ENCODE measurements at regions not wholly inside any gene's neighbourhood (a gene's known extent, or its start where the extent isn't known, plus 50 kb on each side); places are given as distances from the start of the nearest gene placed in this dataset.

GRCh38 chr4:107148904-107149303, 112.8 kb upstream of the DKK2 start:
- no peaks in the 10 kb centered on the region for H4K20me1 ChIP-seq (replicated peaks; ENCODE audit: control insufficient read depth, extremely low read depth, insufficient read depth, low read length)
- no peak overlapping the region for H3K9ac ChIP-seq (replicated peaks; ENCODE audit: extremely low read depth, insufficient read depth, low read length)
- H3K4me2 ChIP-seq (ENCODE audit: insufficient read depth, low read length), result no peak overlapping the region
- no peaks in the 10 kb centered on the region for H3K36me3 ChIP-seq (ENCODE audit: control insufficient read depth in 2 of 2, extremely low read depth in 1 of 2, insufficient read depth in 2 of 2, low read length in 2 of 2)
- no peaks in the 10 kb centered on the region for H3K79me2 ChIP-seq (ENCODE audit: control insufficient read depth, insufficient read depth, low read length)
- BruUV-seq (replicated peaks), result no TSS peak
- no peak overlapping the region for H3K4me3 ChIP-seq (replicated peaks in 1 of 3; ENCODE audit: insufficient read depth in 1 of 3, low read depth in 1 of 3, low read length in 3 of 3)
- dilution Hi-C loops (cut with MboI; ENCODE audit: extremely low pct_ligation_motif_present, low sequenced_read_pairs) (no loop called here), intact Hi-C loops (cut with micrococcal nuclease) (no loop called here)
- no peak for TF ChIP-seq POLR2A (IDR thresholded peaks at IDR 0.05; ENCODE audit: low read depth, low read length)
- TF ChIP-seq, protein P1, sequence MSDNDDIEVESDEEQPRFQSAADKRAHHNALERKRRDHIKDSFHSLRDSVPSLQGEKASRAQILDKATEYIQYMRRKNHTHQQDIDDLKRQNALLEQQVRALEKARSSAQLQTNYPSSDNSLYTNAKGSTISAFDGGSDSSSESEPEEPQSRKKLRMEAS (IDR thresholded peaks at IDR 0.05; ENCODE audit: insufficient read depth, insufficient read length), result no peak
- no peak for TF ChIP-seq POLR2AphosphoS5 (IDR thresholded peaks at IDR 0.05; ENCODE audit: insufficient read depth, low read depth, low read length)
- no peak for TF ChIP-seq FOS (IDR thresholded peaks at IDR 0.05; ENCODE audit: borderline replicate concordance, insufficient read depth, low read length)
- TF ChIP-seq EZH2 (IDR thresholded peaks at IDR 0.05; ENCODE audit: borderline replicate concordance, low read depth, low read length, severe bottlenecking), result no peak
- TF ChIP-seq JUN (IDR thresholded peaks at IDR 0.05; ENCODE audit: borderline replicate concordance, insufficient read depth, insufficient read length, low read depth), result no peak
- TF ChIP-seq, protein P2, sequence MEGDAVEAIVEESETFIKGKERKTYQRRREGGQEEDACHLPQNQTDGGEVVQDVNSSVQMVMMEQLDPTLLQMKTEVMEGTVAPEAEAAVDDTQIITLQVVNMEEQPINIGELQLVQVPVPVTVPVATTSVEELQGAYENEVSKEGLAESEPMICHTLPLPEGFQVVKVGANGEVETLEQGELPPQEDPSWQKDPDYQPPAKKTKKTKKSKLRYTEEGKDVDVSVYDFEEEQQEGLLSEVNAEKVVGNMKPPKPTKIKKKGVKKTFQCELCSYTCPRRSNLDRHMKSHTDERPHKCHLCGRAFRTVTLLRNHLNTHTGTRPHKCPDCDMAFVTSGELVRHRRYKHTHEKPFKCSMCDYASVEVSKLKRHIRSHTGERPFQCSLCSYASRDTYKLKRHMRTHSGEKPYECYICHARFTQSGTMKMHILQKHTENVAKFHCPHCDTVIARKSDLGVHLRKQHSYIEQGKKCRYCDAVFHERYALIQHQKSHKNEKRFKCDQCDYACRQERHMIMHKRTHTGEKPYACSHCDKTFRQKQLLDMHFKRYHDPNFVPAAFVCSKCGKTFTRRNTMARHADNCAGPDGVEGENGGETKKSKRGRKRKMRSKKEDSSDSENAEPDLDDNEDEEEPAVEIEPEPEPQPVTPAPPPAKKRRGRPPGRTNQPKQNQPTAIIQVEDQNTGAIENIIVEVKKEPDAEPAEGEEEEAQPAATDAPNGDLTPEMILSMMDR (IDR thresholded peaks at IDR 0.05; ENCODE audit: extremely low read depth in 1 of 2, insufficient read depth in 1 of 2, low read depth in 1 of 2, low read length in 2 of 2), result no peak
- TF ChIP-seq MYC (IDR thresholded peaks at IDR 0.05; ENCODE audit: low read depth, low read length), result no peak
- TF ChIP-seq GATA2 (IDR thresholded peaks at IDR 0.05; ENCODE audit: insufficient read depth, insufficient read length, low read depth, low read length), result no peak
- no peak for FAIRE-seq
- no peaks in the 10 kb centered on the region for H3K9me1 ChIP-seq (replicated peaks; ENCODE audit: control insufficient read depth, extremely low read depth, insufficient read depth, low read length)
- POLR2A ChIA-PET, result no interaction called here
- no peaks in the 10 kb centered on the region for H3K9me3 ChIP-seq (replicated peaks; ENCODE audit: control insufficient read depth, insufficient read depth, low read length)
- CTCF ChIA-PET, result no interaction called here
- DNase-seq (ENCODE audit: low read depth, low spot score), result no peak
- no peak overlapping the region for H3K27ac ChIP-seq (ENCODE audit: insufficient read depth, low read depth, low read length)
- no peak overlapping the region for H2AFZ ChIP-seq (ENCODE audit: low read depth, low read length)
- H3K4me1 ChIP-seq (ENCODE audit: control insufficient read depth, extremely low read depth, insufficient read depth, low read length), result no peaks in the 10 kb centered on the region
- H3K27me3 ChIP-seq (ENCODE audit: control insufficient read depth in 2 of 2, insufficient read depth in 2 of 2, low read length in 2 of 2), result no peaks in the 10 kb centered on the region
